Fibroblast of lung (primary cell): ENCODE measurements at regions not wholly inside any gene's neighbourhood (a gene's known extent, or its start where the extent isn't known, plus 50 kb on each side); places are given as distances from the start of the nearest gene placed in this dataset.

Experiments
- DNase-seq, 2 donors: peaks; one replicate each; pipeline versions ENCODE4 v3.0.0 to v3.0.0-alpha.2; 2010; ENCODE audit warnings: low read depth in 2 of 2
- H2AFZ ChIP-seq: 2 replicates; pipeline ENCODE4 v1.5.1; 2012; ENCODE audit warnings: low read length, control low read depth, inconsistent platforms
- H3K27ac ChIP-seq: 2 replicates; pipeline ENCODE4 v1.5.1; 2011; ENCODE audit warnings: low read length, control low read depth; ENCODE audit not compliant: insufficient read depth
- H3K27me3 ChIP-seq: 2 replicates; pipeline ENCODE4 v1.5.1; 2011; ENCODE audit warnings: mild to moderate bottlenecking, low read length; ENCODE audit not compliant: control insufficient read depth, insufficient read depth
- H3K36me3 ChIP-seq: 2 replicates; pipeline ENCODE4 v1.5.1; 2011; ENCODE audit warnings: low read length; ENCODE audit not compliant: control insufficient read depth, insufficient read depth
- H3K4me1 ChIP-seq: 2 replicates; pipeline ENCODE4 v1.5.1; 2011; ENCODE audit warnings: low read length; ENCODE audit not compliant: control insufficient read depth, insufficient read depth; ENCODE audit errors: extremely low read depth
- H3K4me2 ChIP-seq: 2 replicates; pipeline ENCODE4 v1.5.1; 2011; ENCODE audit warnings: low read length, control low read depth; ENCODE audit not compliant: insufficient read depth; ENCODE audit errors: extremely low read depth
- H3K4me3 ChIP-seq, 4 experiments: fragments of 200-600 bp in 1 of 4; sonication (generic) in 1 of 4; replicated peaks in 1 of 4; 2 replicates each; pipeline ENCODE4 v1.5.1; 2011 to 2016; ENCODE audit warnings: low read length in 4 of 4, low read depth in 3 of 4, mild to moderate bottlenecking in 3 of 4, control low read depth in 2 of 4, inconsistent platforms in 1 of 4, mixed read lengths in 1 of 4; ENCODE audit not compliant: insufficient read depth in 1 of 4; ENCODE audit errors: control extremely low read depth in 1 of 4
- H3K79me2 ChIP-seq: 2 replicates; pipeline ENCODE4 v1.5.1; 2012; ENCODE audit warnings: mild to moderate bottlenecking, low read length, inconsistent platforms; ENCODE audit not compliant: control insufficient read depth, insufficient read depth
- H3K9ac ChIP-seq: 2 replicates; pipeline ENCODE4 v1.5.1; 2011; ENCODE audit warnings: mild to moderate bottlenecking, low read length, control low read depth; ENCODE audit not compliant: insufficient read depth
- H3K9me3 ChIP-seq: 2 replicates; pipeline ENCODE4 v1.5.1; 2012; ENCODE audit warnings: low read depth, low read length; ENCODE audit not compliant: control insufficient read depth, insufficient read depth
- H4K20me1 ChIP-seq: 2 replicates; pipeline ENCODE4 v1.5.1; 2011; ENCODE audit warnings: low read length; ENCODE audit not compliant: control insufficient read depth, insufficient read depth; ENCODE audit errors: extremely low read depth
- CTCF ChIP-seq, 2 donors: IDR thresholded peaks in 1 of 2; conservative IDR thresholded peaks in 1 of 2; 1 replicate in 1 of 2; 2 replicates in 1 of 2; pipeline ENCODE4 v1.5.1; 2011 to 2012; ENCODE audit warnings: low read length in 2 of 2, control low read depth in 1 of 2, inconsistent platforms in 1 of 2, low read depth in 1 of 2, mild to moderate bottlenecking in 1 of 2
- EZH2 ChIP-seq: IDR thresholded peaks from 2 replicates; pipeline ENCODE4 v1.5.1; 2012; ENCODE audit warnings: low read length, control low read depth, mild to moderate bottlenecking; ENCODE audit errors: missing control alignments

- Histone ChIP-seq H3K27me3 (no peaks in the 10 kb centered on the region), H4K20me1 (no peaks in the 10 kb centered on the region), H3K79me2 (no peaks in the 10 kb centered on the region), H3K27ac (no peak overlapping the region), H3K9me3 (no peaks in the 10 kb centered on the region), H3K36me3 (no peaks in the 10 kb centered on the region), H3K4me2 (no peak overlapping the region), H3K9ac (no peak overlapping the region), H3K4me1 (no peaks in the 10 kb centered on the region), H3K4me3 (no peak overlapping the region), H2AFZ (no peak overlapping the region)
- TF ChIP-seq EZH2: no peak
- TF ChIP-seq CTCF (conservative IDR thresholded peaks at IDR 0.05 in 1 of 2, IDR thresholded peaks at IDR 0.05 in 1 of 2; ENCODE audit: low read depth in 1 of 2, low read length in 2 of 2): no peak
- DNase-seq: no peak
Observed at GRCh38 chr5:65087154-65087553, 318.4 kb downstream of the CWC27 start.

- Histone ChIP-seq H2AFZ (no peak overlapping the region), H3K4me2 (no peak overlapping the region), H3K27me3 (no peaks in the 10 kb centered on the region), H3K9me3 (no peaks in the 10 kb centered on the region), H3K4me1 (no peaks in the 10 kb centered on the region), H3K4me3 (no peak overlapping the region), H4K20me1 (no peaks in the 10 kb centered on the region), H3K27ac (no peak overlapping the region), H3K9ac (no peak overlapping the region), H3K36me3 (no peaks in the 10 kb centered on the region), H3K79me2 (no peaks in the 10 kb centered on the region)
- no peak for TF ChIP-seq CTCF (conservative IDR thresholded peaks at IDR 0.05 in 1 of 2, IDR thresholded peaks at IDR 0.05 in 1 of 2; ENCODE audit: low read depth in 1 of 2, low read length in 2 of 2)
- TF ChIP-seq EZH2: no peak
- DNase-seq: no peak
Observed at GRCh38 chr5:65094279-65094678, 325.5 kb downstream of the CWC27 start.

- no peaks in the 10 kb centered on the region for H3K36me3 ChIP-seq
- no peaks in the 10 kb centered on the region for H3K27me3 ChIP-seq
- H3K79me2 ChIP-seq: no peaks in the 10 kb centered on the region
- TF ChIP-seq EZH2 (no peak), CTCF (conservative IDR thresholded peaks at IDR 0.05 in 1 of 2, IDR thresholded peaks at IDR 0.05 in 1 of 2; ENCODE audit: low read depth in 1 of 2, low read length in 2 of 2) (no peak)
- peaks cover 8% of the 10 kb centered on the region for H3K4me1 ChIP-seq
- DNase-seq: no peak
- no peak overlapping the region for H3K4me3 ChIP-seq
- H3K9me3 ChIP-seq: no peaks in the 10 kb centered on the region
- no peak overlapping the region for H2AFZ ChIP-seq
- H3K27ac ChIP-seq: no peak overlapping the region
- no peak overlapping the region for H3K9ac ChIP-seq
- H4K20me1 ChIP-seq: no peaks in the 10 kb centered on the region
- no peak overlapping the region for H3K4me2 ChIP-seq
Observed at GRCh38 chr5:65098393-65098792, 329.7 kb downstream of the CWC27 start.
